ENCODE measurements at regions not wholly inside any gene's neighbourhood (a gene's known extent, or its start where the extent isn't known, plus 50 kb on each side); places are given as distances from the start of the nearest gene placed in this dataset.
A peak's percentile ranks its signal among the peaks of the same experiment; 100 is the strongest.
"Not testable (repeated sequence)": the region's sequence is repeated elsewhere in the genome, so short reads cannot be mapped to it uniquely, and the experiment has no call there.

- no peak for DNase-seq
Observed at GRCh38 chrX:112367065-112367464, 284.5 kb upstream of the TRPC5 start.

- DNase-seq: no peak
Observed at GRCh38 chrX:112359906-112360305, 277.3 kb upstream of the TRPC5 start.

GRCh38 chrX:112355931-112356330 is 273.4 kb upstream of the TRPC5 start:
- no peak for DNase-seq

- no peak for DNase-seq
Observed at GRCh38 chrX:112341598-112341997, 259.0 kb upstream of the TRPC5 start.

- no peak for DNase-seq
Observed at GRCh38 chrX:112313201-112313600, 230.6 kb upstream of the TRPC5 start.

- no peak for DNase-seq
Observed at GRCh38 chrX:112306027-112306426, 223.5 kb upstream of the TRPC5 start.

- no peak for DNase-seq
Observed at GRCh38 chrX:112279940-112280339, 197.4 kb upstream of the TRPC5 start.

GRCh38 chrX:112270991-112271390 is 188.4 kb upstream of the TRPC5 start:
- DNase-seq: no peak

GRCh38 chrX:112266136-112266535 is 183.6 kb upstream of the TRPC5 start:
- DNase-seq: no peak

- DNase-seq: no peak
Observed at GRCh38 chrX:112259375-112259774, 176.8 kb upstream of the TRPC5 start.

- DNase-seq: no peak
Observed at GRCh38 chrX:112254896-112255295, 172.3 kb upstream of the TRPC5 start.

- DNase-seq: no peak
Observed at GRCh38 chrX:112247714-112248113, 165.1 kb upstream of the TRPC5 start.

GRCh38 chrX:112235547-112235946 is 153.0 kb upstream of the TRPC5 start:
- peak; percentile 2 for DNase-seq

- no peak for DNase-seq
Observed at GRCh38 chrX:112233164-112233563, 150.6 kb upstream of the TRPC5 start.

- not testable (repeated sequence) for DNase-seq
Observed at GRCh38 chrX:112226795-112227194, 144.2 kb upstream of the TRPC5 start.

GRCh38 chrX:112223391-112223790 is 140.8 kb upstream of the TRPC5 start:
- DNase-seq: no peak

- no peak for DNase-seq
Observed at GRCh38 chrX:112218388-112218787, 135.8 kb upstream of the TRPC5 start.

- no peak for DNase-seq
Observed at GRCh38 chrX:112211459-112211858, 128.9 kb upstream of the TRPC5 start.

- no peak for DNase-seq
Observed at GRCh38 chrX:112197840-112198239, 115.3 kb upstream of the TRPC5 start.

- no peak for DNase-seq
Observed at GRCh38 chrX:112190646-112191045, 108.1 kb upstream of the TRPC5 start.

- not testable (repeated sequence) for DNase-seq
Observed at GRCh38 chrX:112181361-112181760, 98.8 kb upstream of the TRPC5 start.

- no peak for DNase-seq
Observed at GRCh38 chrX:112164420-112164819, 81.8 kb upstream of the TRPC5 start.

- no peak for DNase-seq
Observed at GRCh38 chrX:112163906-112164305, 81.3 kb upstream of the TRPC5 start.

GRCh38 chrX:112148397-112148796 is 65.8 kb upstream of the TRPC5 start:
- DNase-seq: no peak

GRCh38 chrX:112147206-112147605 is 64.6 kb upstream of the TRPC5 start:
- peak; percentile 16 for DNase-seq

GRCh38 chrX:112137276-112137675 is 54.7 kb upstream of the TRPC5 start:
- no peak for DNase-seq
